DND-41 (cell line): ENCODE measurements at regions not wholly inside any gene's neighbourhood (a gene's known extent, or its start where the extent isn't known, plus 50 kb on each side); places are given as distances from the start of the nearest gene placed in this dataset.

Source experiments
- EZH2 ChIP-seq: IDR thresholded peaks from 3 replicates; pipeline ENCODE4 v1.6.1; 2012; ENCODE audit warnings: borderline replicate concordance, low read depth, mild to moderate bottlenecking, moderate library complexity, low read length, inconsistent platforms; ENCODE audit not compliant: severe bottlenecking
- TF ChIP-seq, protein P1 (sequence below): IDR thresholded peaks from 2 replicates; pipeline ENCODE4 v1.5.1; 2012; ENCODE audit warnings: borderline replicate concordance, low read length, moderate library complexity, mild to moderate bottlenecking; ENCODE audit not compliant: poor library complexity, severe bottlenecking; ENCODE audit errors: extremely low read depth

DNA sequence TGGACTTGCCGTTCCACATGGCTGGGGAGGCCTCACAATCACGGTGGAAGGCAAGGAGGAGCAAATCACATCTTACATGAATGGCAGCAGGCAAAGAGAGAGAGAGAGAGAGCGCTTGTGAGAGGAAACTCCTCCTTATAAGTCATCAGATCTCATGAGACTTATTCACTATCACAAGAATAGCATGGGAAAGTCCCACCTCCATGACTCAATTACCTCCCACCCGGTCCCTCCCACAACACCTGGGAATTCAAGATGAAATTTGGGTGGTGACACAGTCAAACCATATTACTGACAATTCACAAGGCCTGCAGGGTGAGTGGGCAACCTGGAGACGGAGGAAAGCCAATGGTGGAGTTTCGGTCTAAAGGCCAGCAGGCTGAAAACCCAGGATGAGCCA, 394.3 kb upstream of the TRAM1L1 start:
- TF ChIP-seq, protein P1, sequence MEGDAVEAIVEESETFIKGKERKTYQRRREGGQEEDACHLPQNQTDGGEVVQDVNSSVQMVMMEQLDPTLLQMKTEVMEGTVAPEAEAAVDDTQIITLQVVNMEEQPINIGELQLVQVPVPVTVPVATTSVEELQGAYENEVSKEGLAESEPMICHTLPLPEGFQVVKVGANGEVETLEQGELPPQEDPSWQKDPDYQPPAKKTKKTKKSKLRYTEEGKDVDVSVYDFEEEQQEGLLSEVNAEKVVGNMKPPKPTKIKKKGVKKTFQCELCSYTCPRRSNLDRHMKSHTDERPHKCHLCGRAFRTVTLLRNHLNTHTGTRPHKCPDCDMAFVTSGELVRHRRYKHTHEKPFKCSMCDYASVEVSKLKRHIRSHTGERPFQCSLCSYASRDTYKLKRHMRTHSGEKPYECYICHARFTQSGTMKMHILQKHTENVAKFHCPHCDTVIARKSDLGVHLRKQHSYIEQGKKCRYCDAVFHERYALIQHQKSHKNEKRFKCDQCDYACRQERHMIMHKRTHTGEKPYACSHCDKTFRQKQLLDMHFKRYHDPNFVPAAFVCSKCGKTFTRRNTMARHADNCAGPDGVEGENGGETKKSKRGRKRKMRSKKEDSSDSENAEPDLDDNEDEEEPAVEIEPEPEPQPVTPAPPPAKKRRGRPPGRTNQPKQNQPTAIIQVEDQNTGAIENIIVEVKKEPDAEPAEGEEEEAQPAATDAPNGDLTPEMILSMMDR = no peak
- TF ChIP-seq EZH2 = no peak
